IMR-90 (cell line): ENCODE measurements at regions not wholly inside any gene's neighbourhood (a gene's known extent, or its start where the extent isn't known, plus 50 kb on each side); places are given as distances from the start of the nearest gene placed in this dataset.
"Not testable (repeated sequence)": the region's sequence is repeated elsewhere in the genome, so short reads cannot be mapped to it uniquely, and the experiment has no call there.

Experiments used
- ATAC-seq: fragments of 200-7000 bp; cut with Tn5 transposase; 2 replicates; pipeline ENCODE4 v1.9.1; 2020; ENCODE audit warnings: low read depth, mild to moderate bottlenecking, moderate library complexity
- BruUV-seq: library from RNA; stranded (reverse); fragments of 400-500 nt; replicated peaks from 2 replicates; lab custom pipeline; 2021; lab: Mats Ljungman, UMichigan
- CTCF ChIA-PET: fragments of 300-600 bp; formaldehyde crosslinking; extraction: SDS; loops from one replicate; lab custom pipeline; 2021; ENCODE audit warnings: antibody characterized with exemption; lab: Yijun Ruan, JAX
- POLR2A ChIA-PET: fragments of 300-600 bp; sonication (Branson Sonifier 250); formaldehyde crosslinking; loops from one replicate; lab custom pipeline; 2022; ENCODE audit warnings: antibody characterized with exemption; ENCODE audit not compliant: unreplicated experiment; lab: Charles Lee
- DNase-seq: peaks from one replicate; pipeline ENCODE4 v3.0.0; 2013
- H2AFZ ChIP-seq: replicated peaks from 2 replicates; pipeline ENCODE3; 2013; ENCODE audit warnings: low read length, mild to moderate bottlenecking; ENCODE audit not compliant: poor library complexity
- H2AK5ac ChIP-seq: 2 replicates; pipeline ENCODE4 v1.6.1; 2013; ENCODE audit warnings: low read depth, low read length, inconsistent platforms
- H2AK9ac ChIP-seq: replicated peaks from 2 replicates; pipeline ENCODE3; 2013; ENCODE audit warnings: mild to moderate bottlenecking, low read depth, low read length, moderate library complexity; ENCODE audit not compliant: poor library complexity
- H2BK120ac ChIP-seq: 2 replicates; pipeline ENCODE4 v1.6.1; 2013; ENCODE audit warnings: low read depth, low read length, inconsistent platforms
- H2BK15ac ChIP-seq: 3 replicates; pipeline ENCODE4 v1.6.1; 2013; ENCODE audit warnings: low read depth, low read length, inconsistent platforms
- H2BK20ac ChIP-seq: 2 replicates; pipeline ENCODE4 v1.6.1; 2013; ENCODE audit warnings: low read depth, mild to moderate bottlenecking, inconsistent platforms, low read length, moderate library complexity
- H2BK5ac ChIP-seq: 2 replicates; pipeline ENCODE4 v1.6.1; 2013; ENCODE audit warnings: mild to moderate bottlenecking, low read depth, low read length, inconsistent platforms; ENCODE audit not compliant: poor library complexity, severe bottlenecking
- H3K14ac ChIP-seq: replicated peaks from 2 replicates; pipeline ENCODE4 v1.6.1; 2013; ENCODE audit warnings: low read depth, low read length, inconsistent platforms
- H3K18ac ChIP-seq: 2 replicates; pipeline ENCODE4 v1.6.1; 2013; ENCODE audit warnings: low read depth, low read length, control low read depth
- H3K23ac ChIP-seq: 2 replicates; pipeline ENCODE4 v1.6.1; 2013; ENCODE audit warnings: low read depth, low read length, inconsistent platforms
- H3K27ac ChIP-seq: 2 replicates; pipeline ENCODE4 v1.5.1; 2013; ENCODE audit warnings: mild to moderate bottlenecking, control low read depth, low read length; ENCODE audit not compliant: insufficient read depth
- H3K27me3 ChIP-seq: 2 replicates; pipeline ENCODE4 v1.6.1; 2013; ENCODE audit warnings: low read length; ENCODE audit not compliant: control insufficient read depth, insufficient read depth
- H3K36me3 ChIP-seq: 2 replicates; pipeline ENCODE4 v1.6.1; 2013; ENCODE audit warnings: low read length, mixed read lengths; ENCODE audit not compliant: control insufficient read depth, insufficient read depth
- H3K4ac ChIP-seq: 2 replicates; pipeline ENCODE4 v1.6.1; 2013; ENCODE audit warnings: low read depth, low read length, inconsistent platforms
- H3K4me1 ChIP-seq: 2 replicates; pipeline ENCODE4 v1.6.1; 2013; ENCODE audit warnings: low read length, mixed read lengths; ENCODE audit not compliant: control insufficient read depth, insufficient read depth
- H3K4me2 ChIP-seq: 2 replicates; pipeline ENCODE4 v1.6.1; 2013; ENCODE audit warnings: low read depth, mild to moderate bottlenecking, control low read depth, low read length, moderate library complexity
- H3K4me3 ChIP-seq: 2 replicates; pipeline ENCODE4 v1.5.1; 2013; ENCODE audit warnings: low read depth, mild to moderate bottlenecking, control low read depth, low read length, moderate library complexity; ENCODE audit not compliant: insufficient read depth
- H3K56ac ChIP-seq: 2 replicates; pipeline ENCODE4 v1.6.1; 2013; ENCODE audit warnings: low read length, inconsistent platforms; ENCODE audit not compliant: insufficient read depth; ENCODE audit errors: extremely low read depth
- H3K79me1 ChIP-seq, 2 experiments: 2 replicates each; pipeline ENCODE4 v1.6.1; 2013; ENCODE audit warnings: low read length in 2 of 2, inconsistent platforms in 1 of 2, low read depth in 1 of 2
- H3K9ac ChIP-seq: 2 replicates; pipeline ENCODE4 v1.6.1; 2013; ENCODE audit warnings: low read depth, low read length, control low read depth
- H3K9me1 ChIP-seq: 2 replicates; pipeline ENCODE4 v1.6.1; 2013; ENCODE audit warnings: low read length, inconsistent platforms; ENCODE audit not compliant: insufficient read depth
- H3K9me3 ChIP-seq: 2 replicates; pipeline ENCODE4 v1.6.1; 2013; ENCODE audit warnings: low read length; ENCODE audit not compliant: control insufficient read depth, insufficient read depth
- H4K20me1 ChIP-seq: 2 replicates; pipeline ENCODE4 v1.6.1; 2013; ENCODE audit warnings: low read length, inconsistent platforms; ENCODE audit not compliant: insufficient read depth
- H4K5ac ChIP-seq: 2 replicates; pipeline ENCODE4 v1.6.1; 2013; ENCODE audit warnings: mild to moderate bottlenecking, low read depth, low read length, control low read depth
- H4K8ac ChIP-seq, 2 experiments: 2 replicates each; pipeline ENCODE4 v1.6.1; 2013; ENCODE audit warnings: low read depth in 2 of 2, low read length in 2 of 2, control low read depth in 1 of 2, inconsistent platforms in 1 of 2
- H4K91ac ChIP-seq: 2 replicates; pipeline ENCODE4 v1.6.1; 2013; ENCODE audit warnings: low read depth, low read length, inconsistent platforms; ENCODE audit not compliant: insufficient read depth
- WGBS, 2 experiments: methylation state at CpG; one replicate each; pipeline versions ENCODE4 v1.1.5 to v1.1.7; 2013; ENCODE audit warnings: missing lambda C conversion rate in 2 of 2; ENCODE audit not compliant: insufficient read length in 1 of 2; ENCODE audit errors: extremely low coverage in 2 of 2; 5-methylcytosine and 5-hydroxymethylcytosine counted together
- dilution Hi-C: fragments of 300-500 bp; cut with HindIII; formaldehyde crosslinking; loops from one replicate; pipeline ENCODE4 v1.14.3; 2018; ENCODE audit warnings: low sequenced_read_pairs; ENCODE audit not compliant: unreplicated experiment
- in situ Hi-C: fragments of 300-500 bp; cut with MboI; formaldehyde crosslinking; loops from 3 replicates; pipeline ENCODE4 v1.14.3; 2019; ENCODE audit warnings: low sequenced_read_pairs, inconsistent platforms, mixed read lengths
- intact Hi-C: fragments of 100-400 bp; cut with micrococcal nuclease; formaldehyde crosslinking; loops from 2 replicates; pipeline ENCODE4 v1.10.0; 2022

DNA sequence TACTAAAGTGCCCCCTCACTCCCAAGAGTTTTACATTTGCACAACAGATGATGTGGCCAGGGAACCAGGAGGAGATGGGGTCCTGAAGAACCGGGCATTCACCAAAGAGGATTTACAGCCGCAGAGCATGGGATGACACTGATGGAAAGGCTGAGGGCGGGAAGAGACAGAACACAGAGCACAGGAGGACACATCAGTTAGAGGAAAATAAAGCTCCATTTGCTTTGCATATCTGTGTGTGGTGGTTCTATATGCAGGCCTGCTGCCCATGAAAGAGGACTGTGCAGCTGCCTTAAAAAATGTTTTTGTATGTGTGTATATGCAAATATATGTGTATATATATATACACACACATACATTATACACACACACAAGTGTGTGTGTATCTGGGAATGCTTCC, 320.8 kb upstream of the CHRNA7 start:
- H2AK5ac ChIP-seq, BruUV-seq, H3K4ac ChIP-seq, H4K20me1 ChIP-seq, H3K14ac ChIP-seq, H3K4me2 ChIP-seq, H2BK120ac ChIP-seq, H4K5ac ChIP-seq, H3K79me1 ChIP-seq, H3K18ac ChIP-seq, dilution Hi-C loops, H3K27me3 ChIP-seq, H2BK5ac ChIP-seq, H4K91ac ChIP-seq, in situ Hi-C loops, H2AK9ac ChIP-seq, H4K8ac ChIP-seq, H3K9me1 ChIP-seq, H3K27ac ChIP-seq, H3K4me3 ChIP-seq, H3K36me3 ChIP-seq, H3K4me1 ChIP-seq, H3K9me3 ChIP-seq, H3K56ac ChIP-seq, H2AFZ ChIP-seq, CTCF ChIA-PET, intact Hi-C loops, H3K9ac ChIP-seq, DNase-seq, H3K23ac ChIP-seq, POLR2A ChIA-PET, H2BK15ac ChIP-seq, H2BK20ac ChIP-seq, ATAC-seq: not testable (repeated sequence)
- WGBS, 2 experiments: no CpG with 5 or more reads among the region's 3 CpGs

DNA sequence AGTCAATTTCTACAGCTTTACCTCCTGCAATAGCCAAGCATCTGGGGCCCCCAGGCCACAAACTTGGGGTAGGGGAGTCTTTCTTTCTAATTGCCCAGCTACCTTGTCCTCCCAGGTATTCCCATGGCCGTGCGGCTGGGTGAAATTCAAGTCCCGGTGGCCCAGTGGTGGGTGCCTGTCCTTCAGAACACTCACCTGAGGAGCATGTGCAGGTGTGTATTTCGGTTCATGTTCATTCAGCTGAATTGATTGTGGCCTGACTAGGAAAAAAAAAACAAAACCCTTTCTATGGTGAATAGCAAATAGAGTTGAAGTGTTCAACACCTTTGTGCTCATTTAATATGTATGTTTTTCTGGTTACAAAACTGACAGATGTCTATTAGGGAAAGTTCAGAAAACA, 319.5 kb upstream of the CHRNA7 start:
- H4K91ac ChIP-seq, H4K20me1 ChIP-seq, POLR2A ChIA-PET, intact Hi-C loops, H3K4me3 ChIP-seq, H2BK15ac ChIP-seq, in situ Hi-C loops, H3K23ac ChIP-seq, H3K9me1 ChIP-seq, H3K4me1 ChIP-seq, H2BK120ac ChIP-seq, H3K14ac ChIP-seq, ATAC-seq, CTCF ChIA-PET, BruUV-seq, H2AFZ ChIP-seq, H2BK5ac ChIP-seq, H4K8ac ChIP-seq, H3K9ac ChIP-seq, H2AK5ac ChIP-seq, H3K36me3 ChIP-seq, H3K4me2 ChIP-seq, H4K5ac ChIP-seq, H3K4ac ChIP-seq, H3K27me3 ChIP-seq, H3K27ac ChIP-seq, H3K56ac ChIP-seq, H2AK9ac ChIP-seq, H3K79me1 ChIP-seq, H3K18ac ChIP-seq, dilution Hi-C loops, H2BK20ac ChIP-seq, H3K9me3 ChIP-seq, DNase-seq: not testable (repeated sequence)
- WGBS, 2 experiments: no CpG with 5 or more reads among the region's 4 CpGs
